ENCODE measurements at regions not wholly inside any gene's neighbourhood (a gene's known extent, or its start where the extent isn't known, plus 50 kb on each side); places are given as distances from the start of the nearest gene placed in this dataset.

- TF ChIP-seq REST (IDR thresholded peaks at IDR 0.05; ENCODE audit: insufficient read depth in 1 of 2, low read depth in 2 of 2, low read length in 2 of 2): no peak
- no peak for TF ChIP-seq FOXP2 (optimal IDR thresholded peaks at IDR 0.05; ENCODE audit: borderline replicate concordance, extremely low read depth, extremely low read length, insufficient read depth)
- no peak for TF ChIP-seq SIN3A (IDR thresholded peaks at IDR 0.05; ENCODE audit: borderline replicate concordance, insufficient read depth, low read length)
- no peak for TF ChIP-seq TAF1 (IDR thresholded peaks at IDR 0.05; ENCODE audit: borderline replicate concordance, insufficient read depth, low read length)
- no peak for TF ChIP-seq POLR2AphosphoS5 (IDR thresholded peaks at IDR 0.05; ENCODE audit: low read depth, low read length)
Measured at GRCh38 chr2:15805772-15806171, 134.6 kb upstream of the MYCN start.

GRCh38 chr2:15806801-15807417 is 133.4 kb upstream of the MYCN start:
- TF ChIP-seq TAF1 (IDR thresholded peaks at IDR 0.05; ENCODE audit: borderline replicate concordance, insufficient read depth, low read length): no peak
- no peak for TF ChIP-seq REST (IDR thresholded peaks at IDR 0.05; ENCODE audit: insufficient read depth in 1 of 2, low read depth in 2 of 2, low read length in 2 of 2)
- TF ChIP-seq SIN3A (IDR thresholded peaks at IDR 0.05; ENCODE audit: borderline replicate concordance, insufficient read depth, low read length): no peak
- no peak for TF ChIP-seq FOXP2 (optimal IDR thresholded peaks at IDR 0.05; ENCODE audit: borderline replicate concordance, extremely low read depth, extremely low read length, insufficient read depth)
- no peak for TF ChIP-seq POLR2AphosphoS5 (IDR thresholded peaks at IDR 0.05; ENCODE audit: low read depth, low read length)

- TF ChIP-seq POLR2AphosphoS5 (IDR thresholded peaks at IDR 0.05; ENCODE audit: low read depth, low read length): no peak
Measured at GRCh38 chr2:15807418-15808203, 132.7 kb upstream of the MYCN start.

- TF ChIP-seq SIN3A (IDR thresholded peaks at IDR 0.05; ENCODE audit: borderline replicate concordance, insufficient read depth, low read length) (no peak), POLR2AphosphoS5 (IDR thresholded peaks at IDR 0.05; ENCODE audit: low read depth, low read length) (no peak), TAF1 (IDR thresholded peaks at IDR 0.05; ENCODE audit: borderline replicate concordance, insufficient read depth, low read length) (no peak), FOXP2 (optimal IDR thresholded peaks at IDR 0.05; ENCODE audit: borderline replicate concordance, extremely low read depth, extremely low read length, insufficient read depth) (no peak), REST (IDR thresholded peaks at IDR 0.05; ENCODE audit: insufficient read depth in 1 of 2, low read depth in 2 of 2, low read length in 2 of 2) (no peak)
Measured at GRCh38 chr2:15808204-15808910, 132.0 kb upstream of the MYCN start.

- no peak for TF ChIP-seq REST (IDR thresholded peaks at IDR 0.05; ENCODE audit: insufficient read depth in 1 of 2, low read depth in 2 of 2, low read length in 2 of 2)
- TF ChIP-seq SIN3A (IDR thresholded peaks at IDR 0.05; ENCODE audit: borderline replicate concordance, insufficient read depth, low read length): no peak
- TF ChIP-seq TAF1 (IDR thresholded peaks at IDR 0.05; ENCODE audit: borderline replicate concordance, insufficient read depth, low read length): no peak
- TF ChIP-seq FOXP2 (optimal IDR thresholded peaks at IDR 0.05; ENCODE audit: borderline replicate concordance, extremely low read depth, extremely low read length, insufficient read depth): no peak
- no peak for TF ChIP-seq POLR2AphosphoS5 (IDR thresholded peaks at IDR 0.05; ENCODE audit: low read depth, low read length)
Measured at GRCh38 chr2:15808944-15809343, 131.4 kb upstream of the MYCN start.
